ENCODE measurements at regions not wholly inside any gene's neighbourhood (a gene's known extent, or its start where the extent isn't known, plus 50 kb on each side); places are given as distances from the start of the nearest gene placed in this dataset.

- H3K9me3 ChIP-seq (ENCODE audit: low read length), result no peaks in the 10 kb centered on the region
- no peaks in the 10 kb centered on the region for H3F3A ChIP-seq (ENCODE audit: insufficient read depth, low read length)
- no peaks in the 10 kb centered on the region for H3K4me1 ChIP-seq (ENCODE audit: insufficient read depth, low read length, severe bottlenecking)
- no peak overlapping the region for H3K27ac ChIP-seq (ENCODE audit: low read depth, low read length, poor library complexity, severe bottlenecking)
- no peaks in the 10 kb centered on the region for H3K79me2 ChIP-seq (ENCODE audit: insufficient read depth, low read length)
- TF ChIP-seq CTCF (IDR thresholded peaks at IDR 0.05; ENCODE audit: low read length) (no peak), EZH2 (IDR thresholded peaks at IDR 0.05; ENCODE audit: borderline replicate concordance, low read length) (no peak)
- no peaks in the 10 kb centered on the region for H3K27me3 ChIP-seq (ENCODE audit: insufficient read depth, low read length)
- no peaks in the 10 kb centered on the region; the same call in 1 of the 2 replicates for H3K9me2 ChIP-seq (ENCODE audit: low read depth, low read length)
- no peak overlapping the region for H3K4me3 ChIP-seq (ENCODE audit: low read depth, low read length, poor library complexity, severe bottlenecking)
- no peak overlapping the region for H3K9ac ChIP-seq (ENCODE audit: low read length)
- no peaks in the 10 kb centered on the region for H3K36me3 ChIP-seq (ENCODE audit: insufficient read depth, low read length)
- H3K4me2 ChIP-seq (ENCODE audit: low read length), result no peak overlapping the region
- H4K20me1 ChIP-seq (ENCODE audit: insufficient read depth, low read length), result no peaks in the 10 kb centered on the region
- H2AFZ ChIP-seq (ENCODE audit: low read length), result no peak overlapping the region
Observed at GRCh38 chr7:17132726-17133125, 165.7 kb upstream of the AHR start.

- no peaks in the 10 kb centered on the region for H3F3A ChIP-seq (ENCODE audit: insufficient read depth, low read length)
- TF ChIP-seq EZH2 (IDR thresholded peaks at IDR 0.05; ENCODE audit: borderline replicate concordance, low read length) (no peak), CTCF (IDR thresholded peaks at IDR 0.05; ENCODE audit: low read length) (no peak)
- no peak overlapping the region for H3K9ac ChIP-seq (ENCODE audit: low read length)
- H3K36me3 ChIP-seq (ENCODE audit: insufficient read depth, low read length), result no peaks in the 10 kb centered on the region
- H3K9me2 ChIP-seq (ENCODE audit: low read depth, low read length), result no peaks in the 10 kb centered on the region; the same call in 1 of the 2 replicates
- H3K4me3 ChIP-seq (ENCODE audit: low read depth, low read length, poor library complexity, severe bottlenecking), result no peak overlapping the region
- H3K9me3 ChIP-seq (ENCODE audit: low read length), result no peaks in the 10 kb centered on the region
- H4K20me1 ChIP-seq (ENCODE audit: insufficient read depth, low read length), result no peaks in the 10 kb centered on the region
- H3K4me2 ChIP-seq (ENCODE audit: low read length), result no peak overlapping the region
- no peaks in the 10 kb centered on the region for H3K27me3 ChIP-seq (ENCODE audit: insufficient read depth, low read length)
- no peaks in the 10 kb centered on the region for H3K79me2 ChIP-seq (ENCODE audit: insufficient read depth, low read length)
- no peaks in the 10 kb centered on the region for H3K4me1 ChIP-seq (ENCODE audit: insufficient read depth, low read length, severe bottlenecking)
- H2AFZ ChIP-seq (ENCODE audit: low read length), result no peak overlapping the region
- no peak overlapping the region for H3K27ac ChIP-seq (ENCODE audit: low read depth, low read length, poor library complexity, severe bottlenecking)
Observed at GRCh38 chr7:17133977-17134376, 164.5 kb upstream of the AHR start.

- Histone ChIP-seq H3K4me1 (ENCODE audit: insufficient read depth, low read length, severe bottlenecking) (no peaks in the 10 kb centered on the region), H3K9ac (ENCODE audit: low read length) (no peak overlapping the region), H2AFZ (ENCODE audit: low read length) (no peak overlapping the region), H3K79me2 (ENCODE audit: insufficient read depth, low read length) (no peaks in the 10 kb centered on the region), H3K27ac (ENCODE audit: low read depth, low read length, poor library complexity, severe bottlenecking) (no peak overlapping the region), H3K9me3 (ENCODE audit: low read length) (no peaks in the 10 kb centered on the region), H3F3A (ENCODE audit: insufficient read depth, low read length) (no peaks in the 10 kb centered on the region), H3K4me2 (ENCODE audit: low read length) (no peak overlapping the region), H3K9me2 (ENCODE audit: low read depth, low read length) (no peaks in the 10 kb centered on the region; the same call in 1 of the 2 replicates), H4K20me1 (ENCODE audit: insufficient read depth, low read length) (no peaks in the 10 kb centered on the region), H3K4me3 (ENCODE audit: low read depth, low read length, poor library complexity, severe bottlenecking) (no peak overlapping the region), H3K36me3 (ENCODE audit: insufficient read depth, low read length) (no peaks in the 10 kb centered on the region), H3K27me3 (ENCODE audit: insufficient read depth, low read length) (no peaks in the 10 kb centered on the region)
- no peak for TF ChIP-seq EZH2 (IDR thresholded peaks at IDR 0.05; ENCODE audit: borderline replicate concordance, low read length)
- no peak for TF ChIP-seq CTCF (IDR thresholded peaks at IDR 0.05; ENCODE audit: low read length)
Observed at GRCh38 chr7:17134786-17135185, 163.7 kb upstream of the AHR start.
